Vagina (tissue), 2 donors: ENCODE measurements at regions not wholly inside any gene's neighbourhood (a gene's known extent, or its start where the extent isn't known, plus 50 kb on each side); places are given as distances from the start of the nearest gene placed in this dataset.

Experiments used
- POLR2A ChIP-seq, 2 donors: fragments of 450-650 bp; IDR thresholded peaks; one replicate each; pipeline ENCODE4 v1.6.1; 2017; ENCODE audit warnings: antibody characterized with exemption in 2 of 2, mild to moderate bottlenecking in 2 of 2, moderate library complexity in 2 of 2
- POLR2AphosphoS5 ChIP-seq, 2 donors: sonication (generic); formaldehyde crosslinking; IDR thresholded peaks; one replicate each; pipeline ENCODE4 v1.9.0; 2017; ENCODE audit warnings: antibody characterized with exemption in 2 of 2, mild to moderate bottlenecking in 2 of 2, low read depth in 1 of 2; ENCODE audit not compliant: insufficient read depth in 1 of 2
- TF ChIP-seq, protein P1 (sequence below), 3 experiments: fragments of 450-650 bp in 2 of 3; fragments of 200-600 bp in 1 of 3; sonication (generic) in 1 of 3; IDR thresholded peaks; one replicate each; pipeline ENCODE4 v1.5.1; 2017 to 2019; ENCODE audit warnings: antibody characterized with exemption in 3 of 3, mild to moderate bottlenecking in 2 of 3, moderate library complexity in 2 of 3

DNA sequence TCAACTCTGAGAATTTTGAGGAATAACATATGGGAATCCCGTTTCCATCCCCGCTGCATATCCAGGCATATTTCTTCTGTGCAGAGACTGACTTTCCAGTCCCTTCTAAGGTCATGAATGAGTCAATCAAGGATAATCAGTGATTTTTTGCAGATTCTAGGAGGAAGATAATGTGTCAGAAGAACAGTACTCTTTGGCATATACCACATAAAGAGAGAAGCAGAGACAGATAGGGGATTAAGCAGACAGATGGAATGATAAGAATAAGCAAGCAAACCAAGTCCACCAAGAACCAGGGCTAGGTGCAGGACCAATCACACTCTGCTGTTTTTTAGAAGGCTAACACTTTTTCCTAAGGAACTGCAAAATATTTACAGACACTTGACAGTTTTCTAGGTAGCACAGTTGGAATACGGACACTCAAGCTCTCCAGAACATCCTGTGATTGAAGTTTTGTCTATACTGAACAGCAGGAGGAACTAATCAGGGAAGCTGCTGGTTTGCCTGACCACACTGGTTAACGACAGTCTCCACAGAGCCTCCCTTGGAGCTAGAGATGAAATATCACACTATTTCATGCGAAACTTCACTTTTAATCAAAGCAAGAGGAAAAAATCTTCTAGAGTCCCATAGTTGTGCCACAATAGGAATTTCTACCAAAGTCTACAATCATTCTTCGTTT, 450.0 kb upstream of the KCNMB2 start:
- TF ChIP-seq, protein P1, sequence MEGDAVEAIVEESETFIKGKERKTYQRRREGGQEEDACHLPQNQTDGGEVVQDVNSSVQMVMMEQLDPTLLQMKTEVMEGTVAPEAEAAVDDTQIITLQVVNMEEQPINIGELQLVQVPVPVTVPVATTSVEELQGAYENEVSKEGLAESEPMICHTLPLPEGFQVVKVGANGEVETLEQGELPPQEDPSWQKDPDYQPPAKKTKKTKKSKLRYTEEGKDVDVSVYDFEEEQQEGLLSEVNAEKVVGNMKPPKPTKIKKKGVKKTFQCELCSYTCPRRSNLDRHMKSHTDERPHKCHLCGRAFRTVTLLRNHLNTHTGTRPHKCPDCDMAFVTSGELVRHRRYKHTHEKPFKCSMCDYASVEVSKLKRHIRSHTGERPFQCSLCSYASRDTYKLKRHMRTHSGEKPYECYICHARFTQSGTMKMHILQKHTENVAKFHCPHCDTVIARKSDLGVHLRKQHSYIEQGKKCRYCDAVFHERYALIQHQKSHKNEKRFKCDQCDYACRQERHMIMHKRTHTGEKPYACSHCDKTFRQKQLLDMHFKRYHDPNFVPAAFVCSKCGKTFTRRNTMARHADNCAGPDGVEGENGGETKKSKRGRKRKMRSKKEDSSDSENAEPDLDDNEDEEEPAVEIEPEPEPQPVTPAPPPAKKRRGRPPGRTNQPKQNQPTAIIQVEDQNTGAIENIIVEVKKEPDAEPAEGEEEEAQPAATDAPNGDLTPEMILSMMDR (IDR thresholded peaks at IDR 0.05): no peak
- TF ChIP-seq POLR2A (IDR thresholded peaks at IDR 0.05) (no peak), POLR2AphosphoS5 (IDR thresholded peaks at IDR 0.05; ENCODE audit: insufficient read depth in 1 of 2, low read depth in 1 of 2) (no peak)
